Osteocyte (in vitro differentiated cells): ENCODE measurements at regions not wholly inside any gene's neighbourhood (a gene's known extent, or its start where the extent isn't known, plus 50 kb on each side); places are given as distances from the start of the nearest gene placed in this dataset.

Experiments used
- DNase-seq: peaks from one replicate; pipeline ENCODE4 v3.0.0; 2021; ENCODE audit warnings: mixed read lengths; ENCODE audit not compliant: unreplicated experiment; ENCODE audit errors: extremely low spot score
- H3K27ac Mint-ChIP-seq: one replicate; pipeline ENCODE4 v1.8.0; 2021; ENCODE audit warnings: mild to moderate bottlenecking, mixed read lengths; ENCODE audit not compliant: unreplicated experiment
- H3K27me3 Mint-ChIP-seq: one replicate; pipeline ENCODE4 v1.8.0; 2021; ENCODE audit warnings: mixed read lengths; ENCODE audit not compliant: unreplicated experiment
- H3K36me3 Mint-ChIP-seq: one replicate; pipeline ENCODE4 v1.8.0; 2021; ENCODE audit warnings: mixed read lengths; ENCODE audit not compliant: unreplicated experiment
- H3K4me1 Mint-ChIP-seq: one replicate; pipeline ENCODE4 v1.8.0; 2021; ENCODE audit warnings: mixed read lengths; ENCODE audit not compliant: unreplicated experiment
- H3K4me3 Mint-ChIP-seq: one replicate; pipeline ENCODE4 v1.8.0; 2021; ENCODE audit warnings: mild to moderate bottlenecking, moderate library complexity, mixed read lengths; ENCODE audit not compliant: unreplicated experiment
- H3K9me3 Mint-ChIP-seq: one replicate; pipeline ENCODE4 v1.8.0; 2021; ENCODE audit warnings: mixed read lengths; ENCODE audit not compliant: unreplicated experiment
- TF ChIP-seq, protein P1 (sequence below): fragments of 200-600 bp; sonication (generic); IDR thresholded peaks from 2 replicates; pipeline ENCODE4 v1.5.0; 2021; ENCODE audit warnings: antibody characterized with exemption, mild to moderate bottlenecking, moderate library complexity

DNA sequence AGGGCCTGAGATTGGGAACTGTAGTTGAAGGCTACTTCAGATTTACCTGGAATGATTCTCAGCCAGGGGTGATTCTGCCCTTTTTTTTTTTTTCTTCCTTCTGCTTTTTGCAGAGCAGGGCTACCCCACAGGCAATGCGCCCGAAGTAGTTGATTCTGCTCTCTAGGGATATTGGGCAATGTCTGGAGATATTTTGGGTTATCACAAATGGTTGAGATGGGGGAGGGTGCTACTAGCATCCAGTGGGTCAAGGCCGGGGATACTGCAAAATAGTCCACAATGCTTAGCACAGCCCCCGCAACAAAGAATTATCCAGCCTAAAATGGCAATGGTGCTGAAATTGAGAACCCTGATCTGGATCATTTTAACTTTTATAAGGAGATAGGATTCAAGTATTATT, 71.2 kb upstream of the ZMYND8 start:
- Mint-ChIP-seq H3K27ac (no peak overlapping the region), H3K4me3 (no peak overlapping the region), H3K4me1 (no peaks in the 10 kb centered on the region), H3K9me3 (peaks cover 5% of the 10 kb centered on the region), H3K27me3 (no peaks in the 10 kb centered on the region), H3K36me3 (peaks cover 2% of the 10 kb centered on the region)
- no peak for DNase-seq
- TF ChIP-seq, protein P1, sequence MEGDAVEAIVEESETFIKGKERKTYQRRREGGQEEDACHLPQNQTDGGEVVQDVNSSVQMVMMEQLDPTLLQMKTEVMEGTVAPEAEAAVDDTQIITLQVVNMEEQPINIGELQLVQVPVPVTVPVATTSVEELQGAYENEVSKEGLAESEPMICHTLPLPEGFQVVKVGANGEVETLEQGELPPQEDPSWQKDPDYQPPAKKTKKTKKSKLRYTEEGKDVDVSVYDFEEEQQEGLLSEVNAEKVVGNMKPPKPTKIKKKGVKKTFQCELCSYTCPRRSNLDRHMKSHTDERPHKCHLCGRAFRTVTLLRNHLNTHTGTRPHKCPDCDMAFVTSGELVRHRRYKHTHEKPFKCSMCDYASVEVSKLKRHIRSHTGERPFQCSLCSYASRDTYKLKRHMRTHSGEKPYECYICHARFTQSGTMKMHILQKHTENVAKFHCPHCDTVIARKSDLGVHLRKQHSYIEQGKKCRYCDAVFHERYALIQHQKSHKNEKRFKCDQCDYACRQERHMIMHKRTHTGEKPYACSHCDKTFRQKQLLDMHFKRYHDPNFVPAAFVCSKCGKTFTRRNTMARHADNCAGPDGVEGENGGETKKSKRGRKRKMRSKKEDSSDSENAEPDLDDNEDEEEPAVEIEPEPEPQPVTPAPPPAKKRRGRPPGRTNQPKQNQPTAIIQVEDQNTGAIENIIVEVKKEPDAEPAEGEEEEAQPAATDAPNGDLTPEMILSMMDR, result no peak

DNA sequence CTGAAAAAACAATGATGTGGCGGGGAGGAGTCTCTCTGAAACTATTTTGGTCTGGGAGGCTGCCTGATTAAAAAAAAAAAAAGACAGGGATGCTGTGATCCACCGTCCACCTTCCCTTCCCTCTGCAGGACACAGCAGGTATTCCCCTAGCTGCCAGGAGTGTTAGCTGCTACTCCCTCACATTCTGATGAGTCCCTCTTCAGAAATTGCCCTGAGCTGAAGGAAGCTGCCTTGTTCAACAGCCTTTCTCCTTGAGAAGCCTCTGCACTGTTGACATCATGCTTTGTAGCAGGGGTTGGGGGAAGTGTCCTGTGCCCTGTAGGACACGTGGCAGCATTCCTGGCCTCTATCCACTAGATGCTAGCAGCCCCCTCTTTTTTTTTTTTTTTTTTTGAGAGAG, 71.7 kb upstream of the ZMYND8 start:
- H3K27me3 Mint-ChIP-seq, result no peaks in the 10 kb centered on the region
- no peak overlapping the region for H3K4me3 Mint-ChIP-seq
- peaks cover 2% of the 10 kb centered on the region for H3K36me3 Mint-ChIP-seq
- H3K27ac Mint-ChIP-seq, result no peak overlapping the region
- no peaks in the 10 kb centered on the region for H3K4me1 Mint-ChIP-seq
- TF ChIP-seq, protein P1, result no peak
- no peak for DNase-seq
- H3K9me3 Mint-ChIP-seq, result peaks cover 5% of the 10 kb centered on the region

DNA sequence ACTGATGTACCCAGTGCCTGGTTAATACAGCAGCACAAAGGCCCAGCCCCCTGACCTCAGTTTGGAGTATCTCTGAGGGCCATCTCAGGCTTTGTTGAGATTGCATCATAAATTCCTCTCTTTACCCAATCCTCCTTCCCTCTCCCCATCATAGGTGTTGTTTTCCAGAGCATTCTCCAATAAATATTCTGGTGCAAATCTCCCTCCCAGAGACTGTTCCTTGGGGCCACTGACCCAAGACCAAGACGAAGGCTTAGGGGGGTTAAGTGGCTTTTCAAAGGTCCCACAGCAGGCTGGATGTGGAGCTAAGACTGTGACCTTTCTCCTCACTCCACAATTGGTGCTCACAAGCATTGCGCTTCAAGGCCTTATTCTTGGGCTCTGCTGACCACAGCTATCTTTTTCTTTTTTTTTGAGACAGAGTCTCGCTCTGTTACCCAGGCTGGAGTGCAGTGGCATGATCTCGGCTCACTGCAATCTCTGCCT, 72.4 kb upstream of the ZMYND8 start:
- no peak for DNase-seq
- no peaks in the 10 kb centered on the region for H3K27me3 Mint-ChIP-seq
- H3K4me1 Mint-ChIP-seq, result no peaks in the 10 kb centered on the region
- no peak overlapping the region for H3K4me3 Mint-ChIP-seq
- H3K9me3 Mint-ChIP-seq, result peaks cover 5% of the 10 kb centered on the region
- peaks cover 2% of the 10 kb centered on the region for H3K36me3 Mint-ChIP-seq
- TF ChIP-seq, protein P1, result no peak
- no peak overlapping the region for H3K27ac Mint-ChIP-seq

DNA sequence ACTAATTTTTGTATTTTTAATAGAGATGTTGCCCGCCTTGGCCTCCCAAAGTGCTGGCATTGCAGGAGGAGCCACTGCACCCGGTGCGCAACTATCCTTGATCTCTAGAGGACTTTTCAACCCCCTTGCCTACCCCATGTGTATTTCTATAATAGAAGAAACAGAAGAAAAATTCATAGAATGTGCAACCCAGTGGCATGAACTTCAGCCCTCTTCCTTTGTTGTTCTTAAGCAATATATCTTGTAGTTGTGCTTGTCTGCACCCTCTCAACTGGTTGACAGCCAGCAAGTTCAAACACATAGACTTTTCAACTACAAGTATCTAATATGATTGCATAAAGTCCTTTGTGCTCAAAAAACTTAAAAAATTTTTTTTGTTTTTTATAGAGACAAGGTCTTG, 72.3 kb upstream of the NCOA3 start:
- Mint-ChIP-seq H3K36me3 (peaks cover 2% of the 10 kb centered on the region), H3K9me3 (peaks cover 5% of the 10 kb centered on the region), H3K27ac (no peak overlapping the region), H3K27me3 (no peaks in the 10 kb centered on the region), H3K4me3 (no peak overlapping the region), H3K4me1 (no peaks in the 10 kb centered on the region)
- no peak for DNase-seq
- TF ChIP-seq, protein P1, result no peak

DNA sequence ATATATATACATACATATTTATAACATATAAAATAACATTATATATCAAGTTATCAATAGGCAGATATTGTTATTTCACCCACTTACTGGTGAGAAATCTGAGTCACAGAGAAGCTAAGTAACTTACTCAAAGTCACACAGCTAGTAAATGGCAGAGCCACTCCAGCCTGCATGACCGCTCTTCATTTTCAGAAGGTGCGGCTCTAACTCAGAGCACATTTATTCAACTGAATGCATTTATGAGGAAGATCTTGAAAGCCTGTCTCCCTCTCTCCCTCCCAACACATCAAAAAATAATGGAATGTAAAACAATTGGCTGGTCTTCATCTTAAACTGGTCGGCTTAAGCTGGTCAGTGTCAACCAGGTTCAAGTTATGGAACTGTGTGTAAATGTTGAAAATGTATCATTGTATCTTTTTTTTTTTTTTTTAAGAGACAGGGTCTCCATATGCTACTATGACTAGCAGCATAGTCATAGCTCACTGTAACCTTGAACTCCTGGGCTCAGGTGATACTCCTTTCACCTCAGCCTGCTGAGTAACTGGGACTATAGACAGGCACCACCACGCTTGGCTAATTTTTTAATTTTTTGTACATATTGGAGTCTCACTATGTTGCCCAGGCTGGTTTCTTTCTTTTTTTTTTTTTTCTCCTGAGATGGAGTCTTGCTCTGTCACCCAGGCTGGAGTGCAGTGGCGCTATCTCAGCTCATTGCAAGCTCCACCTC, 70.7 kb upstream of the NCOA3 start:
- no peaks in the 10 kb centered on the region for H3K27me3 Mint-ChIP-seq
- TF ChIP-seq, protein P1, result no peak
- DNase-seq, result no peak
- H3K9me3 Mint-ChIP-seq, result peaks cover 5% of the 10 kb centered on the region
- peaks cover 2% of the 10 kb centered on the region for H3K36me3 Mint-ChIP-seq
- H3K4me3 Mint-ChIP-seq, result no peak overlapping the region
- H3K4me1 Mint-ChIP-seq, result no peaks in the 10 kb centered on the region
- no peak overlapping the region for H3K27ac Mint-ChIP-seq
